SU-DHL-6 (cell line): ENCODE measurements at regions not wholly inside any gene's neighbourhood (a gene's known extent, or its start where the extent isn't known, plus 50 kb on each side); places are given as distances from the start of the nearest gene placed in this dataset.

Experiments used
- H2AFZ ChIP-seq: fragments of 200-600 bp; sonication (generic); 2 replicates; pipeline ENCODE4 v1.6.1; 2014; ENCODE audit warnings: low read depth, mild to moderate bottlenecking, moderate library complexity, mixed read lengths, antibody characterized with exemption, low read length; ENCODE audit not compliant: severe bottlenecking
- H3F3A ChIP-seq: fragments of 200-600 bp; shearing (Covaris generic); 2 replicates; pipeline ENCODE4 v1.6.0; 2016; ENCODE audit warnings: antibody characterized with exemption, mild to moderate bottlenecking; ENCODE audit not compliant: insufficient read depth
- H3K27ac ChIP-seq: fragments of 200-600 bp; sonication (generic); 2 replicates; pipeline ENCODE4 v1.5.1; 2016; ENCODE audit warnings: low read depth, mild to moderate bottlenecking, low read length, moderate library complexity, mixed read lengths
- H3K27me3 ChIP-seq: fragments of 200-600 bp; sonication (generic), shearing (Covaris generic); 2 replicates; pipeline ENCODE4 v1.6.0; 2014; ENCODE audit warnings: mild to moderate bottlenecking, low read length
- H3K36me3 ChIP-seq: fragments of 200-600 bp; sonication (generic); 2 replicates; pipeline ENCODE4 v1.6.1; 2014; ENCODE audit warnings: mild to moderate bottlenecking, low read length, mixed read lengths
- H3K4me2 ChIP-seq: fragments of 300-600, 200-600 bp; shearing (Covaris generic), sonication (generic); 2 replicates; pipeline ENCODE4 v1.6.0; 2014; ENCODE audit warnings: low read length, low read depth, mild to moderate bottlenecking; ENCODE audit not compliant: poor library complexity, severe bottlenecking
- H3K4me3 ChIP-seq: fragments of 200-600 bp; sonication (generic); 2 replicates; pipeline ENCODE4 v1.5.1; 2014; ENCODE audit warnings: antibody characterized with exemption, low read length, mild to moderate bottlenecking, mixed read lengths; ENCODE audit not compliant: insufficient read depth, poor library complexity, severe bottlenecking
- H3K79me2 ChIP-seq: fragments of 200-600 bp; sonication (generic); 2 replicates; pipeline ENCODE4 v1.6.1; 2014; ENCODE audit warnings: mild to moderate bottlenecking, low read length, moderate library complexity; ENCODE audit not compliant: insufficient read depth
- H3K9ac ChIP-seq: fragments of 200-600 bp; sonication (generic); 2 replicates; pipeline ENCODE4 v1.7.0; 2014; ENCODE audit warnings: mild to moderate bottlenecking, low read length
- H3K9me2 ChIP-seq: fragments of 200-600 bp; sonication (generic); replicated peaks from 2 replicates; pipeline ENCODE4 v1.6.1; 2014; ENCODE audit warnings: low read length; ENCODE audit not compliant: insufficient read depth
- H3K9me3 ChIP-seq: fragments of 200-600 bp; sonication (generic); 2 replicates; pipeline ENCODE4 v1.6.1; 2014; ENCODE audit warnings: low read length, mixed read lengths; ENCODE audit not compliant: insufficient read depth
- H4K20me1 ChIP-seq: fragments of 200-600 bp; sonication (generic); 2 replicates; pipeline ENCODE4 v1.6.1; 2014; ENCODE audit warnings: low read depth, mild to moderate bottlenecking, antibody characterized with exemption, low read length, moderate library complexity, mixed read lengths
- CTCF ChIP-seq: fragments of 200-600 bp; sonication (generic); IDR thresholded peaks from one replicate; pipeline ENCODE4 v1.5.1; 2017; ENCODE audit warnings: antibody characterized with exemption, mild to moderate bottlenecking, low read length, moderate library complexity; ENCODE audit not compliant: insufficient read depth, poor library complexity, severe bottlenecking
- EZH2phosphoT487 ChIP-seq: fragments of 200-600 bp; sonication (generic), shearing (Covaris generic); conservative IDR thresholded peaks from 2 replicates; pipeline ENCODE4 v1.6.1; 2018; ENCODE audit warnings: mild to moderate bottlenecking, antibody characterized with exemption, low read length, moderate library complexity, mixed read lengths

GRCh38 chr2:8049176-8049575, 632.7 kb upstream of the ID2 start:
- no peaks in the 10 kb centered on the region for H4K20me1 ChIP-seq
- H3F3A ChIP-seq: no peaks in the 10 kb centered on the region
- H3K4me2 ChIP-seq: no peak overlapping the region
- no peak overlapping the region for H3K9ac ChIP-seq
- no peak overlapping the region for H2AFZ ChIP-seq
- no peaks in the 10 kb centered on the region for H3K27me3 ChIP-seq
- H3K79me2 ChIP-seq: no peaks in the 10 kb centered on the region
- no peak overlapping the region for H3K27ac ChIP-seq
- no peaks in the 10 kb centered on the region for H3K9me2 ChIP-seq
- no peaks in the 10 kb centered on the region for H3K9me3 ChIP-seq
- no peak overlapping the region for H3K4me3 ChIP-seq
- no peak for TF ChIP-seq EZH2phosphoT487
- TF ChIP-seq CTCF: no peak
- no peaks in the 10 kb centered on the region for H3K36me3 ChIP-seq

GRCh38 chr2:8049851-8050571, 631.8 kb upstream of the ID2 start:
- no peaks in the 10 kb centered on the region for H3K9me3 ChIP-seq
- H3K27ac ChIP-seq: no peak overlapping the region
- H3K9ac ChIP-seq: no peak overlapping the region
- H3K36me3 ChIP-seq: no peaks in the 10 kb centered on the region
- no peak overlapping the region for H3K4me2 ChIP-seq
- H3K79me2 ChIP-seq: no peaks in the 10 kb centered on the region
- no peak overlapping the region for H2AFZ ChIP-seq
- no peaks in the 10 kb centered on the region for H4K20me1 ChIP-seq
- no peaks in the 10 kb centered on the region for H3K27me3 ChIP-seq
- no peak overlapping the region for H3K4me3 ChIP-seq
- H3F3A ChIP-seq: no peaks in the 10 kb centered on the region
- H3K9me2 ChIP-seq: no peaks in the 10 kb centered on the region
- TF ChIP-seq CTCF (no peak), EZH2phosphoT487 (no peak)

GRCh38 chr2:8053216-8053615, 628.6 kb upstream of the ID2 start:
- no peaks in the 10 kb centered on the region for H3K27me3 ChIP-seq

More at GRCh38 chr2:8053216-8053615, 628.6 kb upstream of the ID2 start:
- Histone ChIP-seq H2AFZ (no peak overlapping the region), H3K79me2 (no peaks in the 10 kb centered on the region), H3K36me3 (no peaks in the 10 kb centered on the region), H3K27ac (no peak overlapping the region), H3F3A (no peaks in the 10 kb centered on the region), H3K9ac (no peak overlapping the region), H3K4me3 (no peak overlapping the region), H3K9me3 (no peaks in the 10 kb centered on the region), H3K4me2 (no peak overlapping the region), H3K9me2 (no peaks in the 10 kb centered on the region), H4K20me1 (no peaks in the 10 kb centered on the region)
- no peak for TF ChIP-seq CTCF
- TF ChIP-seq EZH2phosphoT487: no peak
